Transverse colon (tissue), 4 donors: ENCODE measurements at regions not wholly inside any gene's neighbourhood (a gene's known extent, or its start where the extent isn't known, plus 50 kb on each side); places are given as distances from the start of the nearest gene placed in this dataset.

ENCODE experiments used
- DNase-seq: peaks from one replicate; pipeline ENCODE4 v3.0.0-alpha.2; 2019
- H3K27ac ChIP-seq, 4 donors: fragments of 200-600 bp; sonication (generic); 2 replicates each; pipeline ENCODE4 v1.5.1; 2016 to 2018; ENCODE audit warnings: inconsistent platforms in 4 of 4
- H3K27me3 ChIP-seq: fragments of 200-600 bp; sonication (generic); 2 replicates; pipeline ENCODE4 v1.5.1; 2017; ENCODE audit warnings: inconsistent platforms
- H3K36me3 ChIP-seq, 4 donors: fragments of 200-600 bp; sonication (generic); 2 replicates each; pipeline ENCODE4 v1.5.1; 2017 to 2019; ENCODE audit warnings: inconsistent platforms in 4 of 4
- H3K4me1 ChIP-seq, 4 donors: fragments of 200-600 bp; sonication (generic); 2 replicates each; pipeline ENCODE4 v1.5.1; 2017 to 2020; ENCODE audit warnings: inconsistent platforms in 4 of 4
- H3K4me3 ChIP-seq, 4 donors: fragments of 200-600 bp; sonication (generic); 1 replicate in 1 of 4; 2 replicates in 3 of 4; pipeline versions ENCODE4 v1.5.1 to v1.6.1; 2017 to 2019; ENCODE audit warnings: inconsistent platforms in 4 of 4
- H3K9me3 ChIP-seq, 2 donors: fragments of 200-600 bp; sonication (generic); 2 replicates each; pipeline ENCODE4 v1.5.1; 2017 to 2019; ENCODE audit warnings: inconsistent platforms in 2 of 2
- CTCF ChIP-seq, 5 experiments: fragments of 200-600 bp in 3 of 5; fragments of 450-650 bp in 2 of 5; sonication (generic) in 3 of 5; IDR thresholded peaks; 1 replicate in 2 of 5; 2 replicates in 3 of 5; pipeline ENCODE4 v1.5.1; 2016 to 2017; ENCODE audit warnings: antibody characterized with exemption in 5 of 5, inconsistent platforms in 3 of 5, mild to moderate bottlenecking in 2 of 5, moderate library complexity in 1 of 5
- EP300 ChIP-seq: sonication (generic); formaldehyde crosslinking; IDR thresholded peaks from one replicate; pipeline ENCODE4 v1.6.1; 2017; ENCODE audit warnings: antibody characterized with exemption, low read depth
- POLR2A ChIP-seq: fragments of 450-650 bp; IDR thresholded peaks from one replicate; pipeline ENCODE4 v1.6.1; 2016; ENCODE audit warnings: antibody characterized with exemption, mild to moderate bottlenecking, moderate library complexity
- POLR2AphosphoS5 ChIP-seq, 3 donors: sonication (generic); formaldehyde crosslinking; IDR thresholded peaks; one replicate each; pipeline ENCODE4 v1.6.1; 2016; ENCODE audit warnings: antibody characterized with exemption in 3 of 3
- WGBS, 2 donors: methylation state at CpG; one replicate each; pipeline ENCODE4 v1.1.5; 2018; ENCODE audit warnings: low coverage in 1 of 2; 5-methylcytosine and 5-hydroxymethylcytosine counted together
- in situ Hi-C, 4 donors: fragments of 200-750 bp; cut with MboI; loops; one replicate each; pipeline versions ENCODE4 v1.15.0 to v1.15.1; 2017; ENCODE audit warnings: low sequenced_read_pairs in 3 of 4, low pct_ligation_motif_present in 1 of 4, low pct_unique_long_range_greater_than_20kb in 1 of 4
- intact Hi-C: fragments of 100-400 bp; cut with DNase I; formaldehyde crosslinking; loops from one replicate; pipeline ENCODE4 v1.15.1; 2023; ENCODE audit warnings: low total_unique reads

DNA sequence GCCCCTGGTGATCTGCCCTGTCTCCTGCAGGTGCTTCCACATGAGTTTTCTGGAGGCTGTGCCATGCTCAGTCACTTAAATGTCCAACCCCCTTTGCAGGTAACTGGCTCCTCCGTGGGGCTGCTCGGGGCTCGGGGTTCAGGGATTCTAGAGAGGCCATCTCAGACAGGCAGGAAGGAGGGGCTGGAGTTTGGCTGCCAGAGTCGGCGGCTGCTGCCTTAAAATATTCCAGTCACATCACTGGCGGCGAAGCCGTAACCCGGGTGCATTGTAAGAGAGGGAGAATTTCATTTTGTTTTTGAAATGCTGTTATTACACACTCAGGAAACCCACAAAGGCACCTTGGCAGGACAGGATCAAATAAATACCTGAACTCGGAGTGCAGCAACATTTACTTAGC, 212.9 kb upstream of the PMEPA1 start:
- Histone ChIP-seq H3K4me3 (no peak overlapping the region), H3K4me1 (peaks cover 0 to 9% (median 6%) of the 10 kb centered on the region in 4 donors), H3K36me3 (no peaks in the 10 kb centered on the region), H3K27ac (no peak overlapping the region), H3K27me3 (no peaks in the 10 kb centered on the region), H3K9me3 (peaks cover 8 to 9% of the 10 kb centered on the region in 2 donors)
- intact Hi-C loops (no loop called here), in situ Hi-C loops (no loop called here)
- no peak for DNase-seq
- 71 to 82% methylated on average over 1 to 10 of the region's 10 CpGs for WGBS, 2 donors
- no peak for TF ChIP-seq CTCF (IDR thresholded peaks at IDR 0.05)
- TF ChIP-seq POLR2AphosphoS5 (IDR thresholded peaks at IDR 0.05), result no peak
- no peak for TF ChIP-seq POLR2A
- TF ChIP-seq EP300, result no peak

DNA sequence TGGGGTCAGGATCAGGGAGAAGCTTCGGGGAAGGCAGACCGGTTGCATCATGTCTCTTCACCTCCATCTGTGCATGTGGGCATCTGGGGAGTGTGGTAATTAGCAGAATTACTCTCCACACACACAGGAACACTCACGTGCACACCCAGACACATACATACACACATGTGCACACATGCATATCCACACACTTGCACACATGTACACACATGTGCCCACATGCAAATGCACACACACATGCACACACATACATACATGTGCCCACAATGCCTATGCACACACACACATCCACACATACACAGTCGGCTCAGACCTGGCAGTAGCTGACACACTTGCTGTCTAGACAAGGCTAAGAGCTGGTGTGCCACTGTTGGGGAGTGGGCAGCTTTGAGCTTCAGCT, 212.3 kb upstream of the PMEPA1 start:
- Histone ChIP-seq H3K36me3 (no peaks in the 10 kb centered on the region), H3K27ac (no peak overlapping the region), H3K27me3 (no peaks in the 10 kb centered on the region), H3K9me3 (peaks cover 8 to 9% of the 10 kb centered on the region in 2 donors), H3K4me1 (peaks cover 0 to 9% (median 6%) of the 10 kb centered on the region in 4 donors), H3K4me3 (no peak overlapping the region)
- TF ChIP-seq CTCF (IDR thresholded peaks at IDR 0.05) (no peak), POLR2A (no peak), POLR2AphosphoS5 (IDR thresholded peaks at IDR 0.05) (no peak), EP300 (no peak)
- no peak for DNase-seq
- 84% methylated on average over 4 of the region's 4 CpGs; no CpG with 5 or more reads in 1 of the 2 donors for WGBS, 2 donors
- intact Hi-C loops, result no loop called here
- in situ Hi-C loops, result no loop called here

GRCh38 chr20:57921676-57922075, 211.9 kb upstream of the PMEPA1 start:
- TF ChIP-seq POLR2AphosphoS5 (IDR thresholded peaks at IDR 0.05) (no peak), CTCF (IDR thresholded peaks at IDR 0.05) (no peak), POLR2A (no peak), EP300 (no peak)
- Histone ChIP-seq H3K9me3 (peaks cover 8 to 9% of the 10 kb centered on the region in 2 donors), H3K36me3 (no peaks in the 10 kb centered on the region), H3K4me3 (no peak overlapping the region), H3K27me3 (no peaks in the 10 kb centered on the region), H3K4me1 (peaks cover 0 to 9% (median 6%) of the 10 kb centered on the region in 4 donors), H3K27ac (no peak overlapping the region)
- WGBS, 2 donors, result 66 to 79% methylated on average over 4 to 8 of the region's 8 CpGs
- DNase-seq, result no peak
- in situ Hi-C loops, result no loop called here
- intact Hi-C loops, result no loop called here

GRCh38 chr20:57920971-57921370, 211.2 kb upstream of the PMEPA1 start:
- Histone ChIP-seq H3K4me1 (peaks cover 0 to 9% (median 6%) of the 10 kb centered on the region in 4 donors), H3K4me3 (no peak overlapping the region), H3K27me3 (no peaks in the 10 kb centered on the region), H3K36me3 (no peaks in the 10 kb centered on the region), H3K9me3 (peaks cover 5% of the 10 kb centered on the region in 2 donors), H3K27ac (no peak overlapping the region)
- in situ Hi-C loops, result no loop called here
- 83 to 91% methylated on average over 1 to 6 of the region's 6 CpGs for WGBS, 2 donors
- intact Hi-C loops, result no loop called here
- no peak for TF ChIP-seq CTCF (IDR thresholded peaks at IDR 0.05)
- no peak for TF ChIP-seq POLR2AphosphoS5 (IDR thresholded peaks at IDR 0.05)
- TF ChIP-seq POLR2A, result no peak
- no peak for TF ChIP-seq EP300
- DNase-seq, result no peak
